NB4 (cell line): ENCODE measurements at regions not wholly inside any gene's neighbourhood (a gene's known extent, or its start where the extent isn't known, plus 50 kb on each side); places are given as distances from the start of the nearest gene placed in this dataset.

Experiments
- CTCF ChIP-seq: IDR thresholded peaks from one replicate; pipeline ENCODE4 v1.5.1; 2012; ENCODE audit warnings: low read depth, low read length
- MAX ChIP-seq: IDR thresholded peaks from 2 replicates; pipeline ENCODE4 v1.6.1; 2011; ENCODE audit warnings: low read depth, low read length
- MYC ChIP-seq: IDR thresholded peaks from 2 replicates; pipeline ENCODE4 v1.6.1; 2011; ENCODE audit warnings: low read depth, low read length
- POLR2A ChIP-seq: IDR thresholded peaks from 2 replicates; pipeline ENCODE4 v1.6.1; 2011; ENCODE audit warnings: mild to moderate bottlenecking; ENCODE audit not compliant: insufficient read length; ENCODE audit errors: extremely low read depth

- TF ChIP-seq CTCF (no peak), POLR2A (no peak), MAX (no peak), MYC (no peak)
Measured at GRCh38 chr2:108161298-108161697, 78.5 kb upstream of the SULT1C3 start.
